GM12872 (cell line): ENCODE measurements at regions not wholly inside any gene's neighbourhood (a gene's known extent, or its start where the extent isn't known, plus 50 kb on each side); places are given as distances from the start of the nearest gene placed in this dataset.

ENCODE experiments used
- CTCF ChIP-seq: IDR thresholded peaks from 3 replicates; pipeline ENCODE4 v1.5.1; 2011; ENCODE audit warnings: low read depth, mild to moderate bottlenecking, low read length, moderate library complexity; ENCODE audit not compliant: insufficient read depth

GRCh38 chr10:128867819-128868218 is 599.2 kb upstream of the MGMT start:
- no peak for TF ChIP-seq CTCF

GRCh38 chr10:128868481-128868880 is 598.6 kb upstream of the MGMT start:
- no peak for TF ChIP-seq CTCF

- TF ChIP-seq CTCF: no peak
Observed at GRCh38 chr10:128869101-128869749, 597.8 kb upstream of the MGMT start.

GRCh38 chr10:128870830-128871597 is 596.0 kb upstream of the MGMT start:
- TF ChIP-seq CTCF: no peak

- TF ChIP-seq CTCF: no peak
Observed at GRCh38 chr10:128871671-128872231, 595.3 kb upstream of the MGMT start.

- no peak for TF ChIP-seq CTCF
Observed at GRCh38 chr10:128873411-128874054, 593.5 kb upstream of the MGMT start.

GRCh38 chr10:128874331-128874730 is 592.7 kb upstream of the MGMT start:
- TF ChIP-seq CTCF: no peak
